DMS53 treated with DMSO at 0.1 percent for 48 hours (cell line): ENCODE measurements at regions not wholly inside any gene's neighbourhood (a gene's known extent, or its start where the extent isn't known, plus 50 kb on each side); places are given as distances from the start of the nearest gene placed in this dataset.

Source experiments
- DNase-seq: peaks from one replicate; lab custom pipeline; 2025; ENCODE audit not compliant: unreplicated experiment; lab: John Stamatoyannopoulos, UW

DNA sequence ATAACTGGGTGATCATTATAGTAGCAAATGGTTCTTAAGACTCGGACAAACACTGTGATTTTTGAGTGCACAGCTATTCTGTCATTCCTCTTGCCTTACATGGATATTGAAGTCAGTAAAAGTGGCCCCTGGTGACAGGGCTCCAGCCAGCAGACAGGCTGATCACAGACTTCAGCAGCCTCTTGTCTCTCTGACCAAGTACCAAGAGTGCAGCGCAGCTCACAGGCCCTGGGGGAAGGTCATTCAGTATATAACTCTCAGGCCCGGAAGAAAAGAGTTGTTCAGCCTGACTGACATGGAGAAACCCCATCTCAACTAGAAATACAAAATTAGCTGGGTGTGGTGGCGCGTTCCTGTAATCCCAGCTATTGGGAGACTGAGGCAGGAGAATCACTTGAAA is 202.6 kb downstream of the HRH4 start:
- DNase-seq, result no peak

GRCh38 chr18:24669015-24669414 is 208.6 kb downstream of the HRH4 start:
- DNase-seq, result no peak

GRCh38 chr18:24669502-24669901 is 209.1 kb downstream of the HRH4 start:
- DNase-seq, result no peak

DNA sequence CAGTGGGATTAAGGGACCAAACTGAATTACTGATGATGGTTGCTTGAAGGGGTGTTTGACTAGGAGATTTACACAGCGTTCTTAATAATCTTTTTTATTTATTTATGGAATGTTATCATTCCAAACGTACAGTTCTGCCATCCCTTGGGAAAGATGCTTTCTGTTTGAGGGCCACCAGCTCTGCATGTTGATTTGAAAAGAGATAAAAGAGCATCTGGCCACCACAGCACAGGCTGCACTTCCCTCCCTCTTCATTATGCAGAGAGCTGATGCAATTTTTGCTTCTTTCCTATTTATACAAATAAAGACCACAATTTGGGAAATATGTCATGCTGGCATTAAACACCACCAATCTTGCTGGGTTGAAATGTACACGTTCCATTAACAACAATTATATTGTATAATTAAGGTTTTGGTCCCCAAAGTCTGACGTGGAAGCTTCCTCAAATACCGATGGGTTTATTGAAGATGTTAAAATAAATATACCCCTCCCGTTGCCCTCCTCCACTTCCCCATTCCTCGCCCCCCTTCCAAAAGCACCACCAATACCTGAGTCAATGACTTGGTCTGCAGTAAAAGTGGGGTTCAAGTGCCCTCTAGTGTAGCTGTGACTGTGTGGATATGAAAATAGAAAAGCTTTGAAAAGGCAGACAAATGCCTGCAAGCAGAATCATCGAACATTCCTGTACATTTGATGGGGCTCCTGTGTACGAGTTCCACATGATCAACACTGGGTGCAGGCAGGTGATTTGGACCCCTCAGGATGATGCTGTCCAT is 211.9 kb downstream of the HRH4 start:
- no peak for DNase-seq

- DNase-seq, result no peak
Observed at GRCh38 chr18:24674200-24674599, 213.8 kb downstream of the HRH4 start.

- no peak for DNase-seq
Observed at GRCh38 chr18:24674605-24675004, 214.2 kb downstream of the HRH4 start.

DNA sequence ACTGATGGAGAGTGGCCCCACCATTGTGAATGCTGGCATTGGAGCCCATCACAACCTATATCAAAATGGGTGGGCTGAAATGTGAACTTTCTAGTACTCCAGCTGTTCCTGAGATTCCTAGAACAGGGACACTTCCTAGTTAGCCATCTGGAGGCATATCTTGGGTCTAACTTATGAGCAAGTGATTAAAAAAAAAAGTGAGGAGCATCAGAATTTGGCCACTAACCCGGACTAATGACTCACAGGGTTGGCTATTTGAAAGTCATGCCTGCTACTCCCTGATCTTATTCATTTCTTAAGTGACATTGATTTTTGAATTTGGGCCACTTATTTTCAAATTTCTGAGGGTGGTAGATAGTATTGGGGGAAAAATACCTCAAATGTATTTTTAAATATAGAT is 216.6 kb downstream of the HRH4 start:
- DNase-seq, result no peak

DNA sequence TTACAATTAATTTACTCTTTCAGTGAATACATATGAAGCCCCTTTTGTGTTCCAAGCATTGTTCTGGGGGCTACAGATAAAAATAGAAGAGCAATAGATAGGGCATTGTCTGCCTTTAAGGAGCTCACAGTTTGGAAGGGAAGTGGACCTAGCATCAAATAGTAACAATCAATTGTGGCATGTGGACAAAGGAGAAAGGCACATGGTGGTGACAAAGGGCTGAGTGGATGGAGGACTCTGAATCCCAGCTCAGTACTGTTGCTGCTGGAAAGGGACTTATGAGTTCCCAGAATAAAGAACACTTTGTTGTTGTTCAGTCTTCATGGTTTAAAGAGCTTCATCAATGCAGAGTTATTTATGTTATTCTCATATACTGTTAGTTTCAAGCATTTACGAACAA is 217.7 kb downstream of the HRH4 start:
- no peak for DNase-seq

DNA sequence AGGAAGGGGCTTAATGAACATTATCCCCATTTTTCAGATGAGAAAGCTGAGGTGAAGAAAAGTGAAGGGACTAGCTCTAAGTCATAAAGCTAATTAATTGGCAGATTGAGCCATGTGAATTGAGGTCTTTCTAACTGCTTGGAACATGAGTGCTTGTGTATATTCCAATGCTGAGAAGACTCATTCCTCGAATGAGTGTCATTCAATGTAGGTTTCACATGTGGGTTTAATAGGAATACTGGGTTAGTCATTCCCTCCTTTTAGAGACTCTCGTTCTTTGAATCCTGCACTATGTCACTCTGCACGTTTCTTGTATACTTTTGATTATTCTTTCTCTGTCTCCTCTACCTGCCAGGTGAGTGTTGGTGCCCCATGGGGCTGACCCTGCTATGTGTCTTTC is 218.2 kb downstream of the HRH4 start:
- no peak for DNase-seq

- no peak for DNase-seq
Observed at GRCh38 chr18:24679062-24679461, 218.6 kb downstream of the HRH4 start.

DNA sequence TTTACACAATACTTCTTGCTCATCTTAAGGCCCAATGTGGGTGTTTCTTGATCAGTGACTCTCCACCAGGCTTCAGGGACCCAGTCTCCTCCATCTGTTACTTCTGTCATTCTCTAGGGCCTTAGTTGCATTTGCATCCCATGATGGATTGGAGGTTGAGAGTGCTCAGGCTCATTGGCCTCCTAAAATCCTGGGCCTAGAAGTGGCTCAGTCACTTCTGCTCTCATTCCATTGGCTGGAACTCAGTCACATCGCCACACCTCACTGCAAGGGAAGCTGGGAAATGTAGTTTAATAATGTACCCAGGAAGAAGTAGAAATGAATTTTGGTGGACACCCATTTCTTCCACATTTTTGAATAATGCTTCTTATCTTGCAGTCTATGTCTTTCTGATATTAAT is 223.5 kb downstream of the HRH4 start:
- no peak for DNase-seq

- no peak for DNase-seq
Observed at GRCh38 chr18:24685254-24685959, 225.0 kb downstream of the HRH4 start.

- no peak for DNase-seq
Observed at GRCh38 chr18:24695168-24695567, 234.7 kb downstream of the HRH4 start.

GRCh38 chr18:24702001-24702515 is 241.6 kb downstream of the HRH4 start:
- DNase-seq, result no peak

GRCh38 chr18:24703316-24703715 is 242.9 kb downstream of the HRH4 start:
- no peak for DNase-seq

- DNase-seq, result no peak
Observed at GRCh38 chr18:24704946-24705630, 244.7 kb downstream of the HRH4 start.

- DNase-seq, result no peak
Observed at GRCh38 chr18:24710474-24710873, 250.0 kb downstream of the HRH4 start.

GRCh38 chr18:24719791-24720190 is 259.4 kb downstream of the HRH4 start:
- no peak for DNase-seq

DNA sequence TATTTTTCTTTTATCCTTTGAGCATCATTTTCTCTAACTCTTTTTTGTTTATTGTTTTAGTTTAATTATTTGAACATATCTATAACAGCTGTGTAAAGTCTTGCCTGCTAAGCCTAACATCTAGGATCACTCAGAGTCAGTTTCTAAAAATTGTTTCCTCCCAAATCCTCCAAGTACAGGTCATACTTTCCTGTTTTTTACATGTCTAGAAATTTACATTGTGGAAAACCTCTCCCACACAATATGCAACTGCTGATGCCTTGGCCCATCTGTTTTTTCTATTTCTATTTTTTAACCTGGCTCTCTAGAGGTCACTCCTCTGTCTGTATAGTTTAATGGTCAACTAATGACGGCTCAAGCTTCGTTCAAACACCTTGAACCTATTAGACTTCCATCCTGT is 261.0 kb downstream of the HRH4 start:
- DNase-seq, result no peak

DNA sequence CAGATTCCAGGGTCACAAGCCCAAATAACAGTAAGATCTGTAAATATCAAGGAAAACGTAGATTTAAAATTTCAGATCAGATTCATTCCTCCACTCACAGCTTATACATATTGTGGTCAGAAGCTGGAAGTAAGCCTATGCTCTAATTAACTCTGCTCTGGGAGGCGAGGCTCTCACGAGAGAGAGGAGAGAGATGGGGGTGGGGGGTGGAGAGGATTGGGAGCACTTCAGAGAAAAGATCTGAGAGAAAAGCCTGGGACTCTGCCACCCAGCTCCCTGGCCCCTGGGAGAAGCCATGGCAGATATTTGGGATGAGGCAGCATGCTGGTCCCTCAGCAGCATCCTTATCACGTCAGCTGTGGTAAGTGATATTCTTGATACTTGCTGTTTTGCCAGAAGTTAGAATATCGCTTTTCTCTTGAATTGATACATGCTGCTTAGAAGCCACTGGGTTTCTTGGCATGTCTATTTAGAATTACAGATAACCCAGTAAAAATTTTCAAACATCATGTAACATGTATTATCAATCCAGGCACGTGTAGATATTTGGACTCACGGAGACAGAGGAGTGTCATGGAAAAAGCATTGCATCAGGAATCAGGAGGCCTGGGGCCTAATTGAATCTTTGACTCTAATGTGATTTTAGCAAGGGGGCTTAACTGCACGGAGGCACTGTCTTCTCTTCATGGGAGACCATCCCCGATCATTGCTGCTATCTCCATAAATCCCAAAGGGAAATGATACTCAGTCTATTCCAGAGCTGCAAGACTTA is 265.4 kb downstream of the HRH4 start:
- no peak for DNase-seq
